ENCODE measurements at regions not wholly inside any gene's neighbourhood (a gene's known extent, or its start where the extent isn't known, plus 50 kb on each side); places are given as distances from the start of the nearest gene placed in this dataset.

DNA sequence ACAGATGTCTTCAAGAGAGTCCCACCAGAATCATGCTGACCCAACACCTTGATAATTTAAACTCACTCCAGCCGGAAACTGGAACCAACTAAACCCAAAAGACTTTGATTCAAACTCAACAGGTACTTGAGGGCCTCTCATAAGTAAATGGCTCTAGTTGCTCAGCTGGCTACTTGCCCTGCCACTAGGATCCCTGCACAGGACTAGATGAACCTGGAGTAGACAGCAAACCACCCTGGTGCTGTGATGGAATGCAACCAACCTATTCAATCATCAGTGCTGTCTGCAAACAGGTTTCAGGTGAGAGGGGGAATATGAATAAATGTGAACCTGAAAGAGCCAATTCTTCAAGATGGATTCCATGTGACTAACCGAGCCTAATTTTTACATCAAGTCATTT, 216.3 kb downstream of the KATNAL1 start:
- TF ChIP-seq, protein P1, sequence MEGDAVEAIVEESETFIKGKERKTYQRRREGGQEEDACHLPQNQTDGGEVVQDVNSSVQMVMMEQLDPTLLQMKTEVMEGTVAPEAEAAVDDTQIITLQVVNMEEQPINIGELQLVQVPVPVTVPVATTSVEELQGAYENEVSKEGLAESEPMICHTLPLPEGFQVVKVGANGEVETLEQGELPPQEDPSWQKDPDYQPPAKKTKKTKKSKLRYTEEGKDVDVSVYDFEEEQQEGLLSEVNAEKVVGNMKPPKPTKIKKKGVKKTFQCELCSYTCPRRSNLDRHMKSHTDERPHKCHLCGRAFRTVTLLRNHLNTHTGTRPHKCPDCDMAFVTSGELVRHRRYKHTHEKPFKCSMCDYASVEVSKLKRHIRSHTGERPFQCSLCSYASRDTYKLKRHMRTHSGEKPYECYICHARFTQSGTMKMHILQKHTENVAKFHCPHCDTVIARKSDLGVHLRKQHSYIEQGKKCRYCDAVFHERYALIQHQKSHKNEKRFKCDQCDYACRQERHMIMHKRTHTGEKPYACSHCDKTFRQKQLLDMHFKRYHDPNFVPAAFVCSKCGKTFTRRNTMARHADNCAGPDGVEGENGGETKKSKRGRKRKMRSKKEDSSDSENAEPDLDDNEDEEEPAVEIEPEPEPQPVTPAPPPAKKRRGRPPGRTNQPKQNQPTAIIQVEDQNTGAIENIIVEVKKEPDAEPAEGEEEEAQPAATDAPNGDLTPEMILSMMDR (conservative IDR thresholded peaks at IDR 0.05 in 1 of 2, IDR thresholded peaks at IDR 0.05 in 1 of 2; ENCODE audit: low read depth in 1 of 2, low read length in 2 of 2), result no peak
- no peak for TF ChIP-seq EZH2 (IDR thresholded peaks at IDR 0.05; ENCODE audit: low read length, missing control alignments)

Measured in fibroblast of lung (primary cell).